Stimulated activated CD8-positive, alpha-beta memory T cell treated with anti-CD3 and anti-CD28 coated beads, Interleukin-7, amount 100 ng/mL, for 24 hours (primary cell): ENCODE measurements at regions not wholly inside any gene's neighbourhood (a gene's known extent, or its start where the extent isn't known, plus 50 kb on each side); places are given as distances from the start of the nearest gene placed in this dataset.

Experiments
- DNase-seq: peaks from one replicate; pipeline ENCODE4 v3.0.0-alpha.2; 2020; ENCODE audit warnings: low read depth

DNA sequence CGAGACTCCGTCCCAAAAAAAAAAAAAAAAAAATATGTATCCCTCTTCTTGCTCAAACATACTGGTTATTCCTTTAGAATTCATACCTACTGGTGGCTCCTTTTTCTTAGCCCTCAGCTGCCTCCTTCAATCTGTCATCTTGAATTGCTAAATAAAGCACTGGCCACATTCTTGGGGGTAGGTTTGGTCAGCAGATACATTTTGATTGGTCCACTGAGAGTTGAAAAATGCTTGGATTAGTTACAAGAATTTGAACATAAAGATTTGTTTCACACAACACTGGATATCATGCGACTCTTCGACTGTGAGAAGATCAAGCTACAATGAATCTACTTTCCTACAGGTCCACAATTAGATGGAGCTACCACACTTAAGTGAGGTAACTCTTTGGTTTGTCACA is 906.1 kb upstream of the SLC39A10 start:
- DNase-seq: no peak

DNA sequence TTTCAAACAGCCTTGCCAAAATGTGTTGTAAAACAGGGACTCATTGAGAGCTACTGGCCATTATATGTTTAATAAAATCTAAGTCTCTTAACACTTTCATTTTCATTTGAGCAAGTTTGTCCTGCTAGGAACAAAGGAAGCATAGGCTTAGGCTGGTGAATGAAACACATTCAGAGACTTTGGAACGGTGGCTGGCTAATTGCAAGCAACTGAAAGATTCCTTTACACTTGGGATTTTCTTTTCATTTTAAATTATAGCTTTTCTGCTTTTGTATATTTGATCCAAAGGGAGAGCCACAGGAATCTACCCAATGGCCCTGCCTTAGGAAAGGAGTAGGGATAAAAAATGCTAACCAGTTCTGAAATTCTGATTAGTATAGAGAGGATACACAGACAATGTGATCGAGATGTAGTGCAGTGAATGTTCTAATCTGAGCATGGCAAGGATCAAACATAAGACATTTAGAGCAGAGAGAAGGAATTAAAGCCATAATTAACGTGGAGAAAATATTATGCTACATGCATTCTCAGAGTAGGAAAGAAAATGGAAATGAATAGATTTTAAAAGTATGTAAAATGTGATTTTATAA is 911.4 kb upstream of the SLC39A10 start:
- DNase-seq: no peak

DNA sequence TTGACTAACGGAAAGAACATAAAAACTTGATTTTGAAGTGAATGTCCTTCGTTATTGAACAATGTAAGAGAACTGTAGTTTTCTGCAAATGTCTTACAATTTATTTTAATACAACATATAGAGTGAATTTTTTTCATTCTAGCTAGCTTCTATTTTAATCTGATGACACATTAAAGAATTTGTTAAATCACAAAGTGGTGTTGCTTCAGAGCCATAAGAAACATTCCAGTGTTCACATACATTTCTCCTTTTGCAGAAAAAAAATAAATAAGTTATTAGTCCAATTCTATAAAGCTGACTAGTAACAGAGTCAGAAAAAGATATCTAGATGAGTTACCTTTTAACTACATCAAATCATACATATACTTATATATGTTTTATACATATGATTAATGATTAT is 914.3 kb upstream of the SLC39A10 start:
- no peak for DNase-seq

DNA sequence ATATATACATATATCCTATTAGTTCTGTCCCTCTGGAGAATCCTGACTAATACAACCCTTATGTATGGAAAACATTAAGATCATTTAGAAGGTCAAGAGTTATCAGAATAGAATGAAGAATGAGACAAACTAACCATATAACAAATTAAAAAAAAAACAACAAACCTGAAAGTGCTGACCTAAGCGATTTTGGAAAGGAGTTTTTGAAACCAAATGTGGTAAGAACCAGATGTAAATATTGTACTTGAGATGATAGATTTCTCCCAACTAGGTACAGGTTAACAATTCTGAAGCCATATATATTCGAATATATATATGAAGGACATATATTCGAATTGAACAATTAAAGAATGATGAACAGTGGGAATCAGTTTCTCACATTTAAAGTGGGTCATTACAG is 917.8 kb upstream of the SLC39A10 start:
- DNase-seq: no peak

DNA sequence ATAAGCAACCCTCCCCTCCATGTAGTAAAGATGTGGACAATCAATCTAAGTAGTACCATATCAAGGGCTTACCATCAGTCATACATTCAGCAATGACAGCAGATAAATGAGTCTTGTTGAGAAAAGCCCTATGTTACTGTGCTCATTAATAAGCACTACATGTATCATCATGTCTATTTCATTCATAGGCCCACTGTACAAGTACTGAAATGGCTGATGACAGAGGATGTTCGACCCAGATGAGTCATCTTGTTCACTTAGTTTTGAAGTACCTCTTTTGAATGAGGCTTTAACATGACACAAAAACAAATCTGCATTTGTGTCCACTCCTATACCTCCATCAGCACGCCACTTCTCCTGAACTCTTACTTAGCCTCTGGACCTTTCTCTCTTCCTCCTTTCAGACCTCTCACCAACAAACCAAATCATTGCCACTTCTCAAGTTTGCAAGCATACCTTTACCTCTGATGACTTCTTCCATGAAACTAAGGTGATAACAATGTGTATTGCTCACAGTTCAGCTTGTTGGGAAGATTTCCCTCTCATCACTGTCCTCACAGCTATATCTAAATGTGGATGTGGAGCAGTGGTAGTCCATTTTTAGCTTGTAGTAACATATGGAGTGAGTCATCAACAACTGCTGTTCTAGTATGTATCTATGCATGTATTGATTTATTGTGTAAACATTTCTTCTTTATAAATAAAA is 921.0 kb upstream of the SLC39A10 start:
- DNase-seq: no peak

DNA sequence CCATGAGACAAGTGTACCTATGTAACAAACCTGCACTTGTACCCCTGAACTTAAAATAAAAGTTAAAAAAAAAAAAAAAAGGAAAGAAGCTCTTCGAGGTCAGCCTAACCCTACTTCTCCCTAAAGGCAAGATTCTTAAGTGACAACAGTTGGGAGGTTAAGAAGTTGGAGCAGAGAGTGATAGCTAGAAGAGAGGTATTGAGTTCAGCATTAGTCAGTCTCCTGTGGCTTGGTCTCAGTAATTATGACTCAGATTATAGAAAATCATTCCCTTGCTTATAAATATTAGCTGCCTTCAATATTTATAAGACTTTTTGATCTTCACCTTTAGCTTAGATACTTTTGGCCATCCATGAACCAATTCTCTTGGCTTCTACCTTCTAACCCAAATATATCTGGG is 926.8 kb upstream of the SLC39A10 start:
- DNase-seq: no peak

DNA sequence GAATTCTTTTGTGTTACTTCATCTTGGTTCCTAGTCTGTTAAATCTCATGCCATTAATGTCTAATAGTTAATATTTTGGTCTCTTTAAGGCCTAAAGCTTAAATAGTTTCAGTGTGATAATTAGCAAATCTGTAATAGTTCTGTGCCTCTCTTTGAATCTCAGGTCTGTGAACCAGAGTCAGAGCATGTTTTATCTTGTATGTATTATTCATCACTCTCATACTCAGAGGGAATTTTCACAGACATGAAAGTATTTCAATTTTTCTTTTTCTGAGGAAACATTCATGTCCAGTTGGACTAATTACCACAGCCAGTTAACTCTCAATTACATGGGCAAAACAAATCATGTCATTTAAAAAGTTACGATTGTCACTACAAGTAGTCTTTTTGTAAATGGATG is 931.9 kb upstream of the SLC39A10 start:
- no peak for DNase-seq

DNA sequence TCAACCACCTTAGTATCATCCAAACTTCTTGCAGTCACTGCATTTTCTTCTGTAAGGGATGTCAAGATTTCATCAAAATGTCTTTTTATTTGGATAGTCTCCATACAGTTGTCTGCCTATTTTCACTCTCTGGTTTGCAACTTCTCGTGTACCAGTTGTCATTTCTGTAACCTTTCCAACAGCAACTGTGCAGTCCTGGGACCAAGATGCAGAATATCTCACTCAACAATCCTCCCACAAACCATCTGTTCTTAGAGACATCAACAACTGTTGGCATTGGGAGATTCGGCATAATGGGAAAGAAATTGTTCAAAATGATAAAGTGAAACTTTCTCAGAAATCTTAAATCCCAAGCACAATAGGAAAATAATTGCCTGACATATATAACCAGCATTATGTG is 933.6 kb upstream of the SLC39A10 start:
- no peak for DNase-seq

DNA sequence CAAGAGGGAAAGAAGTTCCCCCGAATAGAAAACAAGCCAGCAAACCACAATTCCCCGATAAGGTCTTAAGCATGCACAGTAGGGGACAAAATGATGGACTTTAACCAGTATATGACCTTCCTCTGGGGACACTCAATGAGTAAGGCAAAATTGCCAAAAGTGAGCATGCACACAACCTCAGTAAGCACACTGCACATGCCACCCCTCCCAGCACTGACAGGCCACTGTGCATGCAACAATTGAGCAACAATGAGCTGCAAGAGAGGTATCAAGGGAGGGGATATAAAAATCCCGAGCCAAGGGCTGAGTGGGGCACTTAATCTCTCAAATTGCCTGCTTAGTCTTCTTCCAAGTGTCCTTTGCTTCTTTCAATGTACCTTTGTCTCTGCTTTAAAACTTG is 935.8 kb upstream of the SLC39A10 start:
- no peak for DNase-seq

DNA sequence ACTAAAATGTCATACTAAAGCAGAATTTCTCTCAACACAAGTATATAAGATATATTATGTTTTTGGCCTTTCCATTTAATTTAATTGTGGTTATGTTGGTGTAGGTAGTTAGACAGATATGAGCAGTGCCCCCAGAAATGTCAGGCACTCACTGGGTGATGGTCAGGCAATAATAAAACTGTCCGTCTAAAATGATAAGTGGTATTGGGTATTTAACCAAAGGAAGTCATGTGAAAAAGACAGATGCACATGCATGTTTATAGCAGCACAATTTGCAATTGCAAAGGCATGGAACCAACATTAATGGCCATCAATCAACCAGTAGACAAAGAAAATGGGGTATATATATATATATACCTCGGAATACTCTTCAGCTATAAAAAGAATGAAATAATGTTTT is 936.6 kb upstream of the SLC39A10 start:
- DNase-seq: no peak

DNA sequence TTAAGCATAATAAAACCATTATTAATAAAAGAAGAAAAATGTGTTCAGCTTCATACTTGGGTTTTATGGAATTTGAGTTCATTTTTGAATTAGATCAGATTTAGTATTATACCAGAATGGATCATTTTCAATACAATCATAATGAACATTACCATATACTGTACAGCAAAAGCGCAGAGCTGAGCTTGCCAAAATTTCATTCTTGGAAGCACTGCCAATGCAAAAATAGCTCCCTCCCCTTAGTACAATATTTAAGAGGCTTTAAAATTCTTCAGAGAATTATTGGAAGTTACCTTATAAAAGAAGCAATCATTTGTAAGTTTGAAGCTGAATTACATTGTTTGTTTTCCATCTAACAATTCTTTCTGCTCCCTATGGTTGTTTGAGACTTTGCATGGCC is 938.1 kb upstream of the SLC39A10 start:
- no peak for DNase-seq

DNA sequence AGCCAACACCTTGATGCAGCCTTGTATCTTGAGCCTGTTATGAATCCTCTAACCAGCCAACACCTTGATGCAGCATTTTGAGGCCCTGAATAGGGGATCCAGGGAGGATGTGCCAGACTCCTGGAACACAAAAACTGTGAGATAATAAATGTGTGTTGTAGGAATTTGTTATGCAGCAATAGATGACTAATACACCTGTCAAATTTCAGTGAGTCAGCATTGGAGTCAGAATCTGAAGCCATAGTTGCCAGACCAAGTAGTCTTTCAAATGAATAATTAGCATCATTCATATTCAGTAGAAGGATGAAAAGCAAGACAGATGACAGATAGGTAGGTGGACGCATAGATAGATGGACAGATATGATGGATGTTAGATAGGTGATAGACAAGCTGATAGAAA is 942.5 kb upstream of the SLC39A10 start:
- DNase-seq: no peak

DNA sequence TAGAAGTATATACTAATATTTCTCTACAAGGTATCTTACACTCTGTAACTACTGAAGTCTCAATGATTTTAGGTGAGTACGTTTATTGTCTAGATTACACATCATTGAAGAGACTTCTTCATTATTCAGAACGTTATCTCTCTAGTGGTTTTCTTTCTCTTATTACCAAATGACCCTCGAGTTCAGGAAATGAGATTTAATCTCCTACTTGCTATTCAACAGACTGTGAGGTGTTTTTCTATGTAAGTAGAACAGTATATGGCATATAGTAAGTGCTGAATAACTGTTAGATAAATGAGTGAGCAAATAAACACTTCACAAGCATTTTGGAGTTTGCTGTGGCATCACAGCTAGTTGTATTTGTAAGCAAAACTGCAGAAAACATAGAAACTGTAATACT is 947.2 kb upstream of the SLC39A10 start:
- DNase-seq: no peak

DNA sequence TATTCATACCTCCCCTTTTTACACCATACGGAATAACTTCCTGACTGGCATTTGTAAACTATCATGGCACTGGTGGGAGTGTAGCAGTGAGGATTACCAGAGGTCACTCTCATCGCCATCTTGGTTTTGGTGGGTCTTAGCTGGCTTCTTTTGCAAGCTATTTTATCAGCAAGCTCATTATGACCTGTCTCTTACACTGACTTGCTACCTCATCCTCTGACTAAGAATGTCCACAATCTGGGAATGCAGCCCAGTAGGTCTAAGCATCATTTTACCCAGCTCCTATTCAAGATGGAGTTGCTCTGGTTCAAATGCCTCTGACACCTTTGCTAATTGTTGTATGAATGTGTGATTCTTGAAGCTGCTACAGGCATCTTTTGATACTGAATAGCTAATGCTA is 950.8 kb upstream of the SLC39A10 start:
- no peak for DNase-seq

DNA sequence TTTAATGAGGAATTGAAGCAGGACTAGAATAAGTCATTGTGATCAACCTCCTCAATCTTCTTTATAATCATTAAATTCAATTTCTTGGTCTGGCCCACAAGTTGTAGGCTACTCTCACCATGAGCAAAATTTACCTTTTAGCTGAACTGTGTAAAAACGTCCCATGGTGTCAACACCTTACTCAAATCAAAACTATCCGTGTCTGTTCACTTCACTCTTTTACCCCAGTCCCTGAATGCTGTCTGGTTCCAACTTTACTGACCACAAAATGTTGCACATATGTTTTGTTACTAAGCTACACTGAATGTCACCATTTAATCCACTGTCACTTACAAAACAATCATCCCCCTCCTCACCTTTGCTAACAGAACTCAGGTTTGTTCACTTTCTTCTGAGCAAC is 951.6 kb upstream of the SLC39A10 start:
- no peak for DNase-seq

DNA sequence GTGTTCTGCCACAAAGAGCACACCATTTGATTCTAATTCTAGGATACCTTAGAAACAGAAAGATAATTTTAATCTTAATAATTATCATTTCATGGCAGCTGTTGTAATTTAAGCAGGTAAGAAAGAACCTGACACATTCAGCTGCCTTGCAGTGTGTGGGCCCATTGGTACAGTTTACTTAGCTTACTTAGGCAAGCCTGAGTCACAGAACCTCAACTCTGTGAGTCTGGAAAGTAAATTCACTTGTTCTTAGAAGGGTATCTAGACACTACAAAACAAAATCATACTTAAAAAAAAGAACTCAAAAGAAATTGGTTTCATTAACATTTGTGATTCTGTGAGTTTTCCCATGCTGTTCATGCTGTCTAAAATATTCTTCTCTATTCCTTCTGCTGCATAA is 956.3 kb upstream of the SLC39A10 start:
- no peak for DNase-seq

DNA sequence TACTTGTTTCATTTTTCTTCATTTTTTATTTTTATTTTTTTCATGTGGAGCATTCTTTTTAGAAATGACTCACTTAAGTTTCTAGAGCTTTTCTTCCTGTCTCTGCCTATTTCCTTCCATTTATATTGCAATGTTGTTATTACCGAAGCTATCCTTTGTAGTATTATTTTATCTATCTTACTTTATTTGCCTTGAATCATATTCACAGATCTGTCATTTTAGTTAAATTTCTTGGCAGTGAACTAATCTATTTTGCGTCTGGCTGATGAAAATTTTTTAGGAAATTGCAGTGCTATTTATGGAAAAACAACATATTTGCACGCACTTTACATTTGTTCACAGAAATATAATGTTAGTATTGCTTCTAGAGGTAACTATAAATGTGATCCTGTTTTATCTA is 956.9 kb upstream of the SLC39A10 start:
- no peak for DNase-seq

DNA sequence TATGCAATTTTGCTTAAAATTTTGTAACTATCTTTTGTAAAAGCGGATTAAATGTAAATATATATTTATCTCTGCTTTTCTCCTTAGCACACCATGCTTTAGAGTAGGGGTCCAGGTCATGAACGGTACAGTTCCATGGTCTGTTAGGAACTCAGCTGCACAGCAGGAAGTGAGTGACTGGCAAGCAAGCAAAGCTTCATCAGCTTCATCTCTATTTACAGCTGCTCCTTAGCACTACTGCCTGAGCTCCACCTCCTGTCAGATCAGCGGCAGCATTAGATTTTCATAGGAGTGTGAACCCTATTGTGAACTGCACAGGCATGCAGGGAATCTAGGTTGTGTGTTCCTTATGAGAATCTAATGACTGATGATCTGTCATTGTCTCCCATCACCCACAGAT is 959.0 kb upstream of the SLC39A10 start:
- DNase-seq: no peak

DNA sequence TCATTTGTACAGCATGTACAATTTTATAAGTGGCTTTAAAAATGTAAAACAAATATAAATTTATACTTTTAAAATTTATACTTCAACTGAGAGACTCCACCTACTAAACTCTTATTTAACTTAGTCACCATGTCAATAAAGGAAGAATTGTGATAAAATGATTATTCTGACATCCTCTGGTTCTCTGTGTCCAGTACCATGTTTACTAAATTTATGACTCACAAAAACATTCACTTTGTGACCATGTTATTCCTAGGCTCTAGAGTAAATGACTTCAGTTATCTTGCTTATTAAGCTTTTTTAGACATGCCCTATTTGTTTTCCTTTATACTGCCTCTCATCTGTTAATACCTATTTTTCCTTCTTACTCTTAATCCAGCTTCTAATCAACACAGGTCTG is 959.6 kb upstream of the SLC39A10 start:
- no peak for DNase-seq

DNA sequence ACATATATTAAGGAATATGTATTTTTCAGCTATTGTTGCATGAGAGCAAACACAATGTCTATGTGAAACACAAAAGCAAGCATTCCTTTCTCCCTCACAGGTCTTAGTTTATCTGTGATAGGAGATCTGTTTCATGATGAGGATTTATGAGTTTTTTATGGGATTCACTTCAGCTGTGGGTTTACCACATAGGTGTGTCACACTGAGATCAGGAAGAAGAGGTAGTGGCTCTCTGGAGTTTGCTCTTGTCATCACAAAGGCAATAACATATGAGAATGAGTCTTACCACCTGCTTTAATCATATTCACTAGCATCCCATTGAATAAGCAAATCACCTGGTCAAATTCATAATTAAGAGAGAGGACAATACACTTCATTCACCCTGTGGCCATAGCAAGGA is 960.3 kb upstream of the SLC39A10 start:
- DNase-seq: no peak

DNA sequence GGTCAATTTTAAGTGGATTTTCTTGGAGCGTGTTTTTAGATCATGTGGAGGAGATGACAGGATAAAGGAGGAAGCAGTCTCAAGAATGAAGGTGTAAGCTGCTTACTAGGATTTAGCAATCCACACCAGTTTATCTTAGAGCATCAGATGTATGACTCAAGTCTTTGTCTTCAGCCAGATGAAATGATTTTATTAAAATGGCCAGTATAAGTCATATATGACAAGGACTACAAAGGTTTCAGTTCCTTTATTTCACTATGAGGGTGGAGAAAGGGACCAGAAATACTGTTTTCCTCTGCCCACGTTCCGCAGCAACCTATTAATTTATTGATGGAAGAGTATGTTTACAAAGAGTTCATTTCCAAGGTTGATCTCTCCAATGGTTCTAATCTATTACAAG is 970.5 kb upstream of the SLC39A10 start:
- DNase-seq: no peak

DNA sequence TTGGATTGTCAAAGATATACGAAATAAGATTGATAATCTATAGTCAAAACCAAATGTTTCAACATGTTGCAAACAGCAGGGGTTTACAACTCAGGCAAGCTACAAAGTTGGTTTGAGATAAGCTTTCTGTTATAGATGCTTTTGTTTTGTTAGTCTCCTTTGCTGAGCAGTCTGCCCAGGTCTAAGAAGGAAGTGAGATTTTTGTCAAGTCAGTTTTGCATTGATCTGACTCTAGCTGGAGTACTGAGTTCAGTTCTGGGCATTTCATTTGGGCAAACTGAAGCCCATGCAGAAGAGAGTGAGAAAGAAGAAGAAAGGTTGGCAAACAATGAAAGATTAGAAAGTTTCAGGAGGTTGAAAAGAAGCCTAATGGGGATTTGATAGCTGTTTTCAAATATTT is 983.0 kb upstream of the SLC39A10 start:
- DNase-seq: no peak

DNA sequence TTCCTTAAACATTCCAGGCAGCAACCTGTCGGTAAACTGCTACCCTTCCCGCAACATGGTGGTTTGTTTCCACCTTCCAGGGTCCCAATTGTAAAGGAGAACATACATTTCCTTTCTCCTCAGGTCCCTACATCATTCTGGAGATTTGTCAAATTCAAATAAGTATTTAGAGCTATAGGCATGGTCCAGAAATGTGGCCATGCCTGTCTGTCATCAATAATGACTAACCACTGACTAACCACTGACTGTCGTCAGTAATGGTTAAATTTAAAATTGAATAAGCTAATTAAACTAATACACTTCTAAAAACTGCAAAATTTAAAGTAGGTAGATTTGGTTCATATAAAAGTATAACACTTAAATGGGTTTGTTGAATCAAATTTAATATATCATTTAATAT is 984.0 kb upstream of the SLC39A10 start:
- DNase-seq: no peak

DNA sequence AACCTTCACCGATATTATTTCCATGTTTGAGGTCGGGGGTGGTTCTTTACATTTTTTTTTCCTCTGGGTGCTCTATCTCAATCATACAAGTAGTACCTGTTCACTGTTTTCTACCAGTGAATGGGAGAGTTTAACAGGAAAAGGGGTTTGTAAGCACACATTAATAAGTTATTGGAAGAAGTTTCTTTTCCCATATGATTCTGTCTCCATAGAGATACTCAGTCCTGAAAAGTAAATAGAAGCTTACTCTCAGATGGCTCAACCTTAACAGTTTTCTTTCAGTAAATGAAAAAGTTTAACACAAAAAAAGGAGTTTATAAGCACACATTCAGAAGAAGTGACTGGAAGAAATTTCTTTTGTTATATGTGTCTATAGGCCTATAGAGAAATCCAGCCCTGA is 995.6 kb upstream of the SLC39A10 start:
- DNase-seq: no peak
